Heart right ventricle (tissue), 16 donors: ENCODE measurements at regions not wholly inside any gene's neighbourhood (a gene's known extent, or its start where the extent isn't known, plus 50 kb on each side); places are given as distances from the start of the nearest gene placed in this dataset.

Experiments used
- ATAC-seq, 8 donors: fragments of 200-7000 bp; cut with Tn5 transposase; one replicate each; pipeline ENCODE4 v1.9.1; 2020; ENCODE audit warnings: mild to moderate bottlenecking in 8 of 8, moderate library complexity in 8 of 8, moderate number of reproducible peaks in 1 of 8
- DNase-seq, 2 donors: peaks; one replicate each; pipeline ENCODE4 v3.0.0-alpha.2; 2020
- H3K27ac ChIP-seq, 10 donors: fragments of 200-600 bp; sonication (generic) in 2 of 10; one replicate each; pipeline versions ENCODE4 v1.5.0 to v1.8.0; 2020 to 2022; ENCODE audit warnings: mild to moderate bottlenecking in 3 of 10
- H3K27me3 ChIP-seq, 7 donors: fragments of 200-600 bp; one replicate each; pipeline ENCODE4 v1.8.0; 2021 to 2022; ENCODE audit warnings: mild to moderate bottlenecking in 2 of 7
- H3K36me3 ChIP-seq, 9 donors: fragments of 200-600 bp; sonication (generic) in 1 of 9; one replicate each; pipeline versions ENCODE4 v1.5.0 to v1.8.0; 2020 to 2022; ENCODE audit warnings: mild to moderate bottlenecking in 2 of 9
- H3K4me1 ChIP-seq, 9 donors: fragments of 200-600 bp; sonication (generic) in 1 of 9; one replicate each; pipeline versions ENCODE4 v1.5.0 to v1.8.0; 2020 to 2022; ENCODE audit warnings: mild to moderate bottlenecking in 4 of 9
- H3K4me3 ChIP-seq, 10 donors: fragments of 200-600 bp; sonication (generic) in 2 of 10; one replicate each; pipeline versions ENCODE4 v1.5.0 to v1.8.0; 2020 to 2022; ENCODE audit warnings: mild to moderate bottlenecking in 7 of 10, moderate library complexity in 2 of 10
- H3K9me3 ChIP-seq, 11 donors: fragments of 200-600 bp in 10 of 11; sonication (generic) in 2 of 11; one replicate each; pipeline versions ENCODE4 v1.5.0 to v1.8.0; 2013 to 2022; ENCODE audit warnings: mild to moderate bottlenecking in 2 of 11, control low read depth in 1 of 11, moderate library complexity in 1 of 11
- CTCF ChIP-seq, 9 donors: fragments of 200-600 bp; sonication (generic) in 2 of 9; IDR thresholded peaks; one replicate each; pipeline versions ENCODE4 v1.5.0 to v1.8.0; 2021 to 2022; ENCODE audit warnings: antibody characterized with exemption in 9 of 9, mild to moderate bottlenecking in 5 of 9, moderate library complexity in 1 of 9
- WGBS, 2 donors: extraction: QIAGEN DNeasy Blood & Tissue Kit; methylation state at CpG; one replicate each; pipeline ENCODE4 v1.1.7; 2013; ENCODE audit warnings: inconsistent platforms in 1 of 2; 5-methylcytosine and 5-hydroxymethylcytosine counted together
- intact Hi-C, 10 donors: fragments of 100-400 bp; cut with DNase I; formaldehyde crosslinking; loops; one replicate each; pipeline versions ENCODE4 v1.11.1 to v1.14.2; 2022
- donor health status: Arrhythmogenic right ventricular cardiomyopathy.
- donor health status: ischemic (EF 13 %, LVEDD 7.1; RV severe dilation, severe dysfunction).
- donor health status: healthy with polysubstance abuse.
- donor health status: DM: no; HTN: yes; CAD: no.
- donor health status: DM: no; HTN: no; CAD: no.
- donor health status: ischemic (EF 25% LVEDD 6.9; RV normal size, moderate dysfunction).
- donor health status: ischemic (EF 25% LVEDD 5.7; RV mildly dilated, moderate dysfunction).
- donor health status: healthy.
- donor health status: DM: yes; HTN: yes; CAD: no.
- donor health status: Ischemic cardiomyopathy.
- donor health status: ischemic (EF 35%, LVEDD 5.7; RV mildly dilated, moderate dysfunction).
- donor health status: nonischemic (EF 11% LVEDD 7.7; RV severe dilation, severe dysfunction).
- donor health status: DM: yes; HTN: yes; CAD: no.
- donor health status: PGD.
- donor health status: ischemic (EF 29% LVEDD 5.4; RV normal size, mild dysfunction).
- donor health status: nonischemic (EF 23%, LVEDD 6.1; RV moderate dilation, normal function).

GRCh38 chr9:88821746-88822106 is 169.5 kb upstream of the S1PR3 start:
- Histone ChIP-seq H3K4me3 (no peak overlapping the region), H3K27ac (no peak overlapping the region), H3K27me3 (peaks cover 0 to 66% (median 0%) of the 10 kb centered on the region in 7 donors), H3K9me3 (peaks cover 0 to 15% (median 3%) of the 10 kb centered on the region in 11 donors), H3K4me1 (peaks cover 0 to 22% (median 12%) of the 10 kb centered on the region in 9 donors), H3K36me3 (no peaks in the 10 kb centered on the region)
- DNase-seq (no peak), ATAC-seq (peak in 2 of 8 donors; percentile 15 to 58)
- TF ChIP-seq CTCF (IDR thresholded peaks at IDR 0.05): no peak
- 32 to 50% methylated on average over 1 of the region's 1 CpG for WGBS, 2 donors
- intact Hi-C loops: loop anchor here in 1 of 10 donors (10.0 kb wide), 1 partner anchor 173 kb away; the partner anchor contains the start of gene S1PR3

- intact Hi-C loops: loop anchor here in 1 of 10 donors (5.0 to 10.0 kb wide), 2 partner anchors 37 to 170 kb away; partner anchors contain the start of gene S1PR3
- TF ChIP-seq CTCF (IDR thresholded peaks at IDR 0.05): no peak
Observed at GRCh38 chr9:88824711-88825110, 166.6 kb upstream of the S1PR3 start.

GRCh38 chr9:88826181-88826580 is 165.1 kb upstream of the S1PR3 start:
- Histone ChIP-seq H3K4me1 (peaks cover 0 to 26% (median 8%) of the 10 kb centered on the region in 9 donors), H3K9me3 (peaks cover 0 to 7% (median 0%) of the 10 kb centered on the region in 11 donors), H3K27me3 (peaks cover 0 to 93% (median 5%) of the 10 kb centered on the region in 7 donors), H3K4me3 (no peak overlapping the region), H3K27ac (no peak overlapping the region), H3K36me3 (no peaks in the 10 kb centered on the region)
- intact Hi-C loops: loop anchor here in 1 of 10 donors (5.0 to 10.0 kb wide), 2 partner anchors 39 to 169 kb away; partner anchors contain the start of gene S1PR3
- no peak for DNase-seq
- no peak for TF ChIP-seq CTCF (IDR thresholded peaks at IDR 0.05)
- WGBS, 2 donors: 98 to 100% methylated on average over 1 of the region's 1 CpG
- no peak for ATAC-seq

More at GRCh38 chr9:88824711-88825110, 166.6 kb upstream of the S1PR3 start:
- Histone ChIP-seq H3K36me3 (no peaks in the 10 kb centered on the region), H3K4me3 (no peak overlapping the region), H3K4me1 (peaks cover 0 to 26% (median 8%) of the 10 kb centered on the region in 9 donors), H3K27me3 (peaks cover 0 to 79% (median 5%) of the 10 kb centered on the region in 7 donors), H3K9me3 (peaks cover 0 to 15% (median 3%) of the 10 kb centered on the region in 11 donors), H3K27ac (no peak overlapping the region)
- no peak for DNase-seq
- no peak for ATAC-seq
- WGBS, 2 donors: 95 to 98% methylated on average over 4 of the region's 4 CpGs

DNA sequence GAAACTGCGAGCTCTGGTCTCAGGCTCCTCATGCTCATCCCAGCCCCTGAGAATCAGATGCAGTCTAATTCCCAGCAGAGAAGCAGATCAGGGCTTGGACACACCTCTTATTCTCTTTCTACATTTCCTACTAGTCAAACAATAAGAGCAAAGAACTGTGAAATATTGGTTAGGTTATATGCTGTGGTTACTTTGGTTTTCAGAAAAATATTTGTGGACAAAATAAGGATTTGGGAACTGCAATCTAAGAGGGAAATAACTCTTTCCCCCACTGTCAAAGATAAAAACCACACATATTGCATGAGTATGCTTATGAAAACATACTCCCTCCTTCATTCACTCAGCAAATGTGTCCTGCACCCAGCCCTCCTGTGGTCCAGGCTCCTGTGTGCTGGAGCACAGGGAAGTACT is 164.5 kb upstream of the S1PR3 start:
- Histone ChIP-seq H3K4me1 (peaks cover 0 to 31% (median 8%) of the 10 kb centered on the region in 9 donors), H3K27me3 (peaks cover 0 to 98% (median 5%) of the 10 kb centered on the region in 7 donors)

More for the DNA sequence above, 164.5 kb upstream of the S1PR3 start:
- intact Hi-C loops: loop anchor here in 1 of 10 donors (5.0 to 10.0 kb wide), 2 partner anchors 39 to 168 kb away; partner anchors contain the start of gene S1PR3
- 87 to 93% methylated on average over 1 of the region's 1 CpG for WGBS, 2 donors
- no peak for TF ChIP-seq CTCF (IDR thresholded peaks at IDR 0.05)
- H3K4me3 ChIP-seq: no peak overlapping the region
- DNase-seq: no peak
- no peak for ATAC-seq
- H3K9me3 ChIP-seq: peaks cover 0 to 1% (median 0%) of the 10 kb centered on the region in 11 donors
- H3K27ac ChIP-seq: no peak overlapping the region
- H3K36me3 ChIP-seq: no peaks in the 10 kb centered on the region
